Prostate gland (tissue), 2 donors: ENCODE measurements at regions not wholly inside any gene's neighbourhood (a gene's known extent, or its start where the extent isn't known, plus 50 kb on each side); places are given as distances from the start of the nearest gene placed in this dataset.

Source experiments
- DNase-seq: peaks from one replicate; pipeline ENCODE4 v3.0.0-alpha.2; 2019; ENCODE audit warnings: low spot score
- H3K27ac ChIP-seq, 2 donors: fragments of 200-600 bp; sonication (generic); 2 replicates each; pipeline ENCODE4 v1.5.1; 2017 to 2019
- H3K27me3 ChIP-seq: fragments of 200-600 bp; sonication (generic); replicated peaks from 2 replicates; pipeline ENCODE4 v1.5.1; 2019; ENCODE audit not compliant: insufficient read depth
- H3K36me3 ChIP-seq, 2 donors: fragments of 200-600 bp; sonication (generic); 1 replicate in 1 of 2; 2 replicates in 1 of 2; pipeline versions ENCODE4 v1.5.1 to v1.8.1; 2017 to 2019
- H3K4me1 ChIP-seq: fragments of 200-600 bp; sonication (generic); replicated peaks from 2 replicates; pipeline ENCODE4 v1.5.1; 2019
- H3K4me3 ChIP-seq, 2 donors: fragments of 200-600 bp; sonication (generic); 2 replicates each; pipeline ENCODE4 v1.5.1; 2017 to 2019
- H3K9me3 ChIP-seq: fragments of 200-600 bp; sonication (generic); 2 replicates; pipeline ENCODE4 v1.5.1; 2017
- POLR2A ChIP-seq: fragments of 450-650 bp; IDR thresholded peaks from one replicate; pipeline ENCODE4 v1.6.1; 2016; ENCODE audit warnings: antibody characterized with exemption, mild to moderate bottlenecking
- POLR2AphosphoS5 ChIP-seq: sonication (generic); formaldehyde crosslinking; IDR thresholded peaks from one replicate; pipeline ENCODE4 v1.6.1; 2017; ENCODE audit warnings: antibody characterized with exemption
- WGBS: methylation state at CpG from one replicate; pipeline ENCODE4 v1.1.5; 2018; 5-methylcytosine and 5-hydroxymethylcytosine counted together
- intact Hi-C: fragments of 100-400 bp; cut with DNase I; formaldehyde crosslinking; loops from one replicate; pipeline ENCODE4 v1.14.2; 2022
- TF ChIP-seq, protein P1 (sequence below), 4 experiments: fragments of 200-600 bp in 2 of 4; fragments of 450-650 bp in 2 of 4; sonication (generic) in 2 of 4; IDR thresholded peaks; 1 replicate in 3 of 4; 2 replicates in 1 of 4; pipeline ENCODE4 v1.5.1; 2016 to 2019; ENCODE audit warnings: antibody characterized with exemption in 4 of 4, mild to moderate bottlenecking in 2 of 4, moderate library complexity in 2 of 4

DNA sequence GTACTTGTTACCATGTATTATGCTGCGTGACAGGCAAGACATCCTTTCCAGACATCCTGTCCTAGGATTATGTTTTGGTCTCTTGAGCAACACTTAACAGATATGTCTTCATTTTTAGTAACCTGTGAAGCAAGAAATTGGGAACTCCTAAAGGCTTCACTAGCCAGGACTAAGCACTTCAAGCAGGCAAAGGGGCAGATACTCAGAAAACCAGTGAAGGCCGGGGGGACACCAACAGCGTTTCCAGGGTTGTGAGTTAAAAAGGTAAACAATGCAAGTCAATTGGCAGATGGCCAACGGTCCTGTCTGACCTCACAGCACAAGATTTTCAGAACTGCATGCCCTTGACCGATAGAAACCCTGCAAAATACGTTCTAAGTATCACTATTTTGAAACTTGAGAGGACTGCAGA, 77.6 kb upstream of the SFMBT2 start:
- 33% methylated on average over 6 of the region's 6 CpGs for WGBS
- Histone ChIP-seq H3K4me1 (no peaks in the 10 kb centered on the region), H3K27me3 (no peaks in the 10 kb centered on the region), H3K36me3 (no peaks in the 10 kb centered on the region), H3K4me3 (no peak overlapping the region), H3K9me3 (no peaks in the 10 kb centered on the region), H3K27ac (no peak overlapping the region)
- intact Hi-C loops, result no loop called here
- no peak for DNase-seq
- TF ChIP-seq POLR2A (no peak), POLR2AphosphoS5 (no peak)
- TF ChIP-seq, protein P1, sequence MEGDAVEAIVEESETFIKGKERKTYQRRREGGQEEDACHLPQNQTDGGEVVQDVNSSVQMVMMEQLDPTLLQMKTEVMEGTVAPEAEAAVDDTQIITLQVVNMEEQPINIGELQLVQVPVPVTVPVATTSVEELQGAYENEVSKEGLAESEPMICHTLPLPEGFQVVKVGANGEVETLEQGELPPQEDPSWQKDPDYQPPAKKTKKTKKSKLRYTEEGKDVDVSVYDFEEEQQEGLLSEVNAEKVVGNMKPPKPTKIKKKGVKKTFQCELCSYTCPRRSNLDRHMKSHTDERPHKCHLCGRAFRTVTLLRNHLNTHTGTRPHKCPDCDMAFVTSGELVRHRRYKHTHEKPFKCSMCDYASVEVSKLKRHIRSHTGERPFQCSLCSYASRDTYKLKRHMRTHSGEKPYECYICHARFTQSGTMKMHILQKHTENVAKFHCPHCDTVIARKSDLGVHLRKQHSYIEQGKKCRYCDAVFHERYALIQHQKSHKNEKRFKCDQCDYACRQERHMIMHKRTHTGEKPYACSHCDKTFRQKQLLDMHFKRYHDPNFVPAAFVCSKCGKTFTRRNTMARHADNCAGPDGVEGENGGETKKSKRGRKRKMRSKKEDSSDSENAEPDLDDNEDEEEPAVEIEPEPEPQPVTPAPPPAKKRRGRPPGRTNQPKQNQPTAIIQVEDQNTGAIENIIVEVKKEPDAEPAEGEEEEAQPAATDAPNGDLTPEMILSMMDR (IDR thresholded peaks at IDR 0.05), result no peak

DNA sequence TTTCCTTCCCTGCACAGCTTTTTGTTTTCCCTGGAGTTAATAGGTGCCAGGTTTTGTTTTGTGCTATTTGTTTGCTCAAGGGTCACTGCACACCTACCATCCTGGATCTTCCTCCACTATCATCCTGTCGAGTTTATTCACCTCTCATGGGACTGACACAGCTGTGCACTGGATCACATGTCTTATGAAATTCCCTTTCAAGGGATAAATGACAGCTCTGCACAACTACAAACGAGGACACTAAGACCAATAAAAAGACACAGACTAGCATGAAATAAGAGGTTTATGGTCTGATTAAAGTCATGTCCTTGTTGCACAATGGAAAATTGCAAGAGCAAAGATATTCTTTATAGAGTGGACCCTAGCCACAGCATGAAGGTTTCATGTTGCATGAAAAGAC, 76.7 kb upstream of the SFMBT2 start:
- no peaks in the 10 kb centered on the region for H3K9me3 ChIP-seq
- no peaks in the 10 kb centered on the region for H3K36me3 ChIP-seq
- H3K27ac ChIP-seq, result no peak overlapping the region
- no peak for DNase-seq
- TF ChIP-seq POLR2AphosphoS5, result no peak
- no peak for TF ChIP-seq POLR2A
- TF ChIP-seq, protein P1 (IDR thresholded peaks at IDR 0.05), result no peak
- H3K4me1 ChIP-seq, result no peaks in the 10 kb centered on the region
- intact Hi-C loops, result no loop called here
- WGBS, result 24% methylated on average over 2 of the region's 2 CpGs
- no peaks in the 10 kb centered on the region for H3K27me3 ChIP-seq
- no peak overlapping the region for H3K4me3 ChIP-seq

DNA sequence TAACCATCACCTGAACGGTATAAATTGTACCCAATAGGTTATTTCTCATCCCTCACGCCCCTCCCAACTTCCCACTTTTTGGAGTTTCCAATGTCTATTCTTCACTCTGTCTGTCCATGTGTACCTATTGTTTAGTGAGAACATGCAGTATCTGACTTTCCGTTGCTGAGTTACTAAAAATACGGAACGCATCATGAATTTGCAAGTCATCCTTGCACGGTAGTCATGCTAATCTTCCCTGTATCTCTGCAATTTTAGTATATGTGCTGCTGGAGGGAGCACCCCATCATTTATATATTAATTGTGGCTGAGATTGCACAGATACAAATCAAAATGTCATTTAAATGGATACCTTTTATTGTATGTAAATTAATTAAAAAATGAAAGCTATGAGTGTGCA, 75.7 kb upstream of the SFMBT2 start:
- TF ChIP-seq POLR2A (no peak), POLR2AphosphoS5 (no peak)
- TF ChIP-seq, protein P1 (IDR thresholded peaks at IDR 0.05), result no peak
- Histone ChIP-seq H3K4me1 (no peaks in the 10 kb centered on the region), H3K27ac (no peak overlapping the region), H3K4me3 (no peak overlapping the region), H3K36me3 (no peaks in the 10 kb centered on the region), H3K9me3 (no peaks in the 10 kb centered on the region), H3K27me3 (no peaks in the 10 kb centered on the region)
- DNase-seq, result no peak
- intact Hi-C loops, result no loop called here
- WGBS, result 87% methylated on average over 6 of the region's 6 CpGs

DNA sequence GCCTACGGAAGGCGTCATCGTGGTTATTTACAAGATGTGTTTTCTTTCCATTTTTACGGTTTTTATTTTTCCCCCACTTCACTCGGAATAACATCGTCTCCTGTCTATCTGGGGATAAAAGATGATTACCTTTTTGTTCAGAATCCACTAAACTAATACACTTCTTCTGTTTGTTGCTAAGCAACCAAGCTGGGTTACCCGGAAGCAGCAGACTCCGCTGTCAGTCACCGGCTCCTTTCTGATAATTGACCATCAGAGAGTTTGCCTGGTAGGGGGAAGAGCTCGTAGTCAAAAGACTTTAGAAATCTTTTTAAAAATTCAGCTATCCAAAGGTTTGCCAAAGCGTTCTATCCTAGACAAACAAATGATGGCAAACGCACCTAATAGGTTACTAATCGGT, 75.0 kb upstream of the SFMBT2 start:
- intact Hi-C loops, result no loop called here
- DNase-seq, result no peak
- no peaks in the 10 kb centered on the region for H3K9me3 ChIP-seq
- H3K4me3 ChIP-seq, result no peak overlapping the region
- no peaks in the 10 kb centered on the region for H3K36me3 ChIP-seq
- H3K27ac ChIP-seq, result no peak overlapping the region
- no peak for TF ChIP-seq POLR2A
- TF ChIP-seq, protein P1 (IDR thresholded peaks at IDR 0.05), result no peak
- TF ChIP-seq POLR2AphosphoS5, result no peak
- WGBS, result 78% methylated on average over 13 of the region's 13 CpGs
- no peaks in the 10 kb centered on the region for H3K27me3 ChIP-seq
- H3K4me1 ChIP-seq, result no peaks in the 10 kb centered on the region

DNA sequence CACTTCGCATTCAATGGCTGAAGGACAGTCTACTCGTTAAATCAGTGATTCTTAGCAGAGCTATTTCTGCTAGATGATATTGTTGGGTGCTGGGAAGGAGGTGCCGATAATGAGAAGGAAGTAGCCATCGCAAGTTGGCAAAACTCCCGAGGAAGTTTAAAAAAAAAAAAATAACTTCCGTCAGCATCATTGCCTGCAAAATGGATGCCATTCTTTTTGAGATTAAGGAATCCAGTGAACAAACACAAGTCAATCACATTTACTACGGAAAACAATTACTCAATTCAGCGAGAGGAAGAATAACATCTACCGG, 74.4 kb upstream of the SFMBT2 start:
- DNase-seq, result no peak

More for the DNA sequence above, 74.4 kb upstream of the SFMBT2 start:
- WGBS, result 18% methylated on average over 9 of the region's 9 CpGs
- no peaks in the 10 kb centered on the region for H3K27me3 ChIP-seq
- H3K36me3 ChIP-seq, result no peaks in the 10 kb centered on the region
- H3K9me3 ChIP-seq, result no peaks in the 10 kb centered on the region
- no peaks in the 10 kb centered on the region for H3K4me1 ChIP-seq
- H3K4me3 ChIP-seq, result no peak overlapping the region
- intact Hi-C loops, result no loop called here
- no peak overlapping the region for H3K27ac ChIP-seq
- TF ChIP-seq, protein P1 (IDR thresholded peaks at IDR 0.05), result no peak
- TF ChIP-seq POLR2AphosphoS5 (no peak), POLR2A (no peak)
